H9 (cell line): ENCODE measurements at regions not wholly inside any gene's neighbourhood (a gene's known extent, or its start where the extent isn't known, plus 50 kb on each side); places are given as distances from the start of the nearest gene placed in this dataset.

Experiments used
- DNase-seq: peaks from one replicate; pipeline ENCODE4 v3.0.0-alpha.2; 2017
- H2AFZ ChIP-seq: one replicate; pipeline ENCODE4 v1.6.1; 2013; ENCODE audit warnings: mild to moderate bottlenecking, low read length, control low read depth, moderate library complexity
- H2AK5ac ChIP-seq: 2 replicates; pipeline ENCODE4 v1.6.1; 2013; ENCODE audit warnings: low read length, control low read depth, mixed read lengths; ENCODE audit not compliant: insufficient read length
- H2BK120ac ChIP-seq: one replicate; pipeline ENCODE4 v1.6.1; 2013; ENCODE audit warnings: low read depth, mild to moderate bottlenecking, low read length, control low read depth, inconsistent platforms; ENCODE audit not compliant: poor library complexity, severe bottlenecking
- H2BK12ac ChIP-seq: 2 replicates; pipeline ENCODE4 v1.6.1; 2013; ENCODE audit warnings: low read length, control low read depth, mixed read lengths, low read depth; ENCODE audit not compliant: insufficient read length
- H2BK15ac ChIP-seq: 2 replicates; pipeline ENCODE4 v1.6.1; 2013; ENCODE audit warnings: low read depth, low read length, control low read depth
- H2BK20ac ChIP-seq: one replicate; pipeline ENCODE4 v1.6.1; 2013; ENCODE audit warnings: low read depth, mild to moderate bottlenecking, low read length, control low read depth, inconsistent platforms; ENCODE audit not compliant: poor library complexity, severe bottlenecking
- H2BK5ac ChIP-seq: 2 replicates; pipeline ENCODE4 v1.6.1; 2013; ENCODE audit warnings: low read length, control low read depth, mixed read lengths; ENCODE audit not compliant: insufficient read length
- H3K14ac ChIP-seq: 2 replicates; pipeline ENCODE4 v1.6.1; 2013; ENCODE audit warnings: low read length, control low read depth; ENCODE audit not compliant: insufficient read depth
- H3K18ac ChIP-seq: 2 replicates; pipeline ENCODE4 v1.6.1; 2013; ENCODE audit warnings: low read depth, mild to moderate bottlenecking, mixed read lengths, low read length, control low read depth; ENCODE audit not compliant: insufficient read length
- H3K23ac ChIP-seq: 2 replicates; pipeline ENCODE4 v1.6.1; 2013; ENCODE audit warnings: low read length, control low read depth, mixed read lengths, low read depth; ENCODE audit not compliant: insufficient read length
- H3K23me2 ChIP-seq: 2 replicates; pipeline ENCODE4 v1.6.1; 2013; ENCODE audit warnings: low read depth, mild to moderate bottlenecking, mixed read lengths, low read length, control low read depth; ENCODE audit not compliant: insufficient read length, poor library complexity, severe bottlenecking
- H3K27ac ChIP-seq: 2 replicates; pipeline ENCODE4 v1.5.1; 2013; ENCODE audit warnings: low read length, control low read depth, mixed read lengths, low read depth; ENCODE audit not compliant: insufficient read length
- H3K27me3 ChIP-seq: 2 replicates; pipeline ENCODE4 v1.6.1; 2013; ENCODE audit warnings: low read length, control low read depth, inconsistent platforms; ENCODE audit not compliant: insufficient read depth
- H3K4ac ChIP-seq: 2 replicates; pipeline ENCODE4 v1.6.1; 2013; ENCODE audit warnings: low read depth, mild to moderate bottlenecking, control low read depth, inconsistent platforms, low read length, moderate library complexity
- H3K4me1 ChIP-seq: 2 replicates; pipeline ENCODE4 v1.6.1; 2013; ENCODE audit warnings: low read length, control low read depth, inconsistent platforms; ENCODE audit not compliant: insufficient read depth
- H3K4me2 ChIP-seq: 2 replicates; pipeline ENCODE4 v1.6.1; 2013; ENCODE audit warnings: low read length, control low read depth, mixed read lengths; ENCODE audit not compliant: insufficient read length, insufficient read depth
- H3K56ac ChIP-seq: 2 replicates; pipeline ENCODE4 v1.6.1; 2013; ENCODE audit warnings: low read depth, mild to moderate bottlenecking, mixed read lengths, low read length, control low read depth; ENCODE audit not compliant: insufficient read length
- H3K79me1 ChIP-seq: 2 replicates; pipeline ENCODE4 v1.6.1; 2013; ENCODE audit warnings: low read depth, mild to moderate bottlenecking, moderate library complexity, low read length, control low read depth, inconsistent platforms; ENCODE audit not compliant: insufficient read depth, poor library complexity, severe bottlenecking
- H3K79me2 ChIP-seq: 2 replicates; pipeline ENCODE4 v1.6.1; 2013; ENCODE audit warnings: low read length, control low read depth, inconsistent platforms; ENCODE audit not compliant: insufficient read depth
- H3K9ac ChIP-seq: 2 replicates; pipeline ENCODE4 v1.6.1; 2013; ENCODE audit warnings: low read length, control low read depth, mixed read lengths; ENCODE audit not compliant: insufficient read length; ENCODE audit errors: extremely low read depth
- H3K9me3 ChIP-seq: one replicate; pipeline ENCODE4 v1.6.1; 2013; ENCODE audit warnings: low read depth, low read length, inconsistent platforms; ENCODE audit not compliant: control insufficient read depth
- H3T11ph ChIP-seq: one replicate; pipeline ENCODE4 v1.6.1; 2013; ENCODE audit warnings: mild to moderate bottlenecking, low read length, control low read depth, inconsistent platforms
- H4K20me1 ChIP-seq: one replicate; pipeline ENCODE4 v1.6.1; 2013; ENCODE audit not compliant: control insufficient read depth, insufficient read length, insufficient read depth
- H4K5ac ChIP-seq: 2 replicates; pipeline ENCODE4 v1.6.1; 2013; ENCODE audit warnings: low read depth, mild to moderate bottlenecking, mixed read lengths, low read length, control low read depth; ENCODE audit not compliant: insufficient read length
- H4K8ac ChIP-seq: replicated peaks from 2 replicates; pipeline ENCODE4 v1.6.1; 2013; ENCODE audit warnings: low read length, control low read depth, mixed read lengths, low read depth; ENCODE audit not compliant: insufficient read length
- H4K91ac ChIP-seq: 2 replicates; pipeline ENCODE4 v1.6.1; 2013; ENCODE audit warnings: low read depth, mild to moderate bottlenecking, moderate library complexity, mixed read lengths, low read length, control low read depth; ENCODE audit not compliant: insufficient read length
- H3K27ac Mint-ChIP-seq, 3 experiments: 2 replicates in 2 of 3; 3 replicates in 1 of 3; pipeline ENCODE4 v1.8.0; 2020 to 2021; ENCODE audit warnings: mixed read lengths in 3 of 3, mild to moderate bottlenecking in 1 of 3, moderate library complexity in 1 of 3
- H3K27me3 Mint-ChIP-seq: 2 replicates; pipeline ENCODE4 v1.8.0; 2021; ENCODE audit warnings: low read depth, mild to moderate bottlenecking, moderate library complexity, mixed read lengths
- H3K36me3 Mint-ChIP-seq, 3 experiments: 2 replicates in 2 of 3; 3 replicates in 1 of 3; pipeline ENCODE4 v1.8.0; 2020 to 2021; ENCODE audit warnings: low read depth in 3 of 3, mixed read lengths in 3 of 3; ENCODE audit not compliant: insufficient read depth in 1 of 3
- H3K4me1 Mint-ChIP-seq, 2 experiments: 2 replicates each; pipeline ENCODE4 v1.8.0; 2020; ENCODE audit warnings: mixed read lengths in 2 of 2
- H3K4me3 Mint-ChIP-seq, 2 experiments: 2 replicates in 1 of 2; 3 replicates in 1 of 2; pipeline ENCODE4 v1.8.0; 2020 to 2021; ENCODE audit warnings: mild to moderate bottlenecking in 2 of 2, mixed read lengths in 2 of 2, moderate library complexity in 1 of 2
- H3K9me3 Mint-ChIP-seq, 2 experiments: 2 replicates in 1 of 2; 3 replicates in 1 of 2; pipeline ENCODE4 v1.8.0; 2020; ENCODE audit warnings: mild to moderate bottlenecking in 2 of 2, mixed read lengths in 2 of 2, moderate library complexity in 1 of 2
- WGBS: extraction: QIAGEN DNeasy Blood & Tissue Kit; methylation state at CpG from one replicate; pipeline ENCODE4 v1.1.7; 2013; ENCODE audit warnings: missing lambda C conversion rate, low lambda C conversion rate, mixed read lengths; ENCODE audit not compliant: insufficient read length; ENCODE audit errors: extremely low coverage; 5-methylcytosine and 5-hydroxymethylcytosine counted together
- TF ChIP-seq, protein P1 (sequence below): fragments of 200-600 bp; sonication (generic); conservative IDR thresholded peaks from 3 replicates; pipeline ENCODE4 v1.8.0; 2021; ENCODE audit warnings: antibody characterized with exemption, mild to moderate bottlenecking

DNA sequence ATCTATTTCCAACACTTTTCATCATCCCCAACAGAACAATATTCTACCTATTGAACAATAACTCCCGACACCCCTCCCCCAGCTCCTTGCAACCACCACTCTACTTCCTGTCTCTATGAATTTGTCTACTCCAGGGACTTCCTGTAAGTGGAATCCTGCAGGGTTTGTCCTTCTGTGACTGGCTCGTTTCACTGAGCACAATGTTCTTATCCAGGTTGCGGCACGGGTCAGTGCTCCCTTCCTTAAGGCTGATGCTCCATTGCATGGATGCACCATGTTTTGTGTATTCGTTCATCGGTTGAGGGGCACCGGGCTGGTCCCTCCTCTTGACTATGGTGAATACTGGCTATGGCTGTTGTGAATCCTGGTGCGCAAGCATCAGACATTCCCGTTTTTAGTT lies 163.2 kb downstream of the TBXT start:
- no peak overlapping the region for H2AK5ac ChIP-seq
- H2BK20ac ChIP-seq = no peak overlapping the region
- no peaks in the 10 kb centered on the region for H3K79me2 ChIP-seq
- H3K4me2 ChIP-seq = no peak overlapping the region
- no peaks in the 10 kb centered on the region for H3K79me1 ChIP-seq
- H2BK120ac ChIP-seq = no peak overlapping the region
- Mint-ChIP-seq H3K27ac (no peak overlapping the region), H3K27me3 (peaks cover 70% of the 10 kb centered on the region), H3K9me3 (peaks cover 2 to 6% of the 10 kb centered on the region in 2 experiments; a peak in 3 of 5 replicates), H3K36me3 (no peaks in the 10 kb centered on the region; a peak in 2 of 7 replicates), H3K4me1 (peaks cover 26 to 27% of the 10 kb centered on the region in 2 experiments), H3K4me3 (no peak overlapping the region)
- TF ChIP-seq, protein P1, sequence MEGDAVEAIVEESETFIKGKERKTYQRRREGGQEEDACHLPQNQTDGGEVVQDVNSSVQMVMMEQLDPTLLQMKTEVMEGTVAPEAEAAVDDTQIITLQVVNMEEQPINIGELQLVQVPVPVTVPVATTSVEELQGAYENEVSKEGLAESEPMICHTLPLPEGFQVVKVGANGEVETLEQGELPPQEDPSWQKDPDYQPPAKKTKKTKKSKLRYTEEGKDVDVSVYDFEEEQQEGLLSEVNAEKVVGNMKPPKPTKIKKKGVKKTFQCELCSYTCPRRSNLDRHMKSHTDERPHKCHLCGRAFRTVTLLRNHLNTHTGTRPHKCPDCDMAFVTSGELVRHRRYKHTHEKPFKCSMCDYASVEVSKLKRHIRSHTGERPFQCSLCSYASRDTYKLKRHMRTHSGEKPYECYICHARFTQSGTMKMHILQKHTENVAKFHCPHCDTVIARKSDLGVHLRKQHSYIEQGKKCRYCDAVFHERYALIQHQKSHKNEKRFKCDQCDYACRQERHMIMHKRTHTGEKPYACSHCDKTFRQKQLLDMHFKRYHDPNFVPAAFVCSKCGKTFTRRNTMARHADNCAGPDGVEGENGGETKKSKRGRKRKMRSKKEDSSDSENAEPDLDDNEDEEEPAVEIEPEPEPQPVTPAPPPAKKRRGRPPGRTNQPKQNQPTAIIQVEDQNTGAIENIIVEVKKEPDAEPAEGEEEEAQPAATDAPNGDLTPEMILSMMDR = no peak
- no peak overlapping the region for H4K91ac ChIP-seq
- H2BK15ac ChIP-seq = no peak overlapping the region
- no peak overlapping the region for H3K14ac ChIP-seq
- no peak overlapping the region for H4K8ac ChIP-seq
- no peak overlapping the region for H3K56ac ChIP-seq
- H3K4me1 ChIP-seq = no peaks in the 10 kb centered on the region
- no peak overlapping the region for H2BK12ac ChIP-seq
- H2BK5ac ChIP-seq = no peak overlapping the region
- H4K5ac ChIP-seq = no peak overlapping the region
- H3K4ac ChIP-seq = no peak overlapping the region
- H3T11ph ChIP-seq = no peak overlapping the region
- no peak overlapping the region for H3K18ac ChIP-seq
- WGBS = no CpG with 5 or more reads among the region's 9 CpGs
- H4K20me1 ChIP-seq = no peaks in the 10 kb centered on the region
- no peak for DNase-seq
- no peak overlapping the region for H3K27ac ChIP-seq
- H3K9ac ChIP-seq = no peak overlapping the region
- H3K23ac ChIP-seq = no peak overlapping the region
- no peaks in the 10 kb centered on the region for H3K9me3 ChIP-seq
- H3K27me3 ChIP-seq = peaks cover 41% of the 10 kb centered on the region
- H2AFZ ChIP-seq = no peak overlapping the region
- peaks cover 6% of the 10 kb centered on the region for H3K23me2 ChIP-seq
